AG09319 (cell line): ENCODE measurements at regions not wholly inside any gene's neighbourhood (a gene's known extent, or its start where the extent isn't known, plus 50 kb on each side); places are given as distances from the start of the nearest gene placed in this dataset.

Source experiments
- DNase-seq: peaks from one replicate; pipeline ENCODE4 v3.0.0-alpha.2; 2010; ENCODE audit warnings: low read depth; ENCODE audit errors: extremely low read depth
- TF ChIP-seq, protein P1 (sequence below): IDR thresholded peaks from 2 replicates; pipeline ENCODE4 v1.5.1; 2011; ENCODE audit warnings: low read depth, mild to moderate bottlenecking, inconsistent platforms, low read length, moderate library complexity

- TF ChIP-seq, protein P1, sequence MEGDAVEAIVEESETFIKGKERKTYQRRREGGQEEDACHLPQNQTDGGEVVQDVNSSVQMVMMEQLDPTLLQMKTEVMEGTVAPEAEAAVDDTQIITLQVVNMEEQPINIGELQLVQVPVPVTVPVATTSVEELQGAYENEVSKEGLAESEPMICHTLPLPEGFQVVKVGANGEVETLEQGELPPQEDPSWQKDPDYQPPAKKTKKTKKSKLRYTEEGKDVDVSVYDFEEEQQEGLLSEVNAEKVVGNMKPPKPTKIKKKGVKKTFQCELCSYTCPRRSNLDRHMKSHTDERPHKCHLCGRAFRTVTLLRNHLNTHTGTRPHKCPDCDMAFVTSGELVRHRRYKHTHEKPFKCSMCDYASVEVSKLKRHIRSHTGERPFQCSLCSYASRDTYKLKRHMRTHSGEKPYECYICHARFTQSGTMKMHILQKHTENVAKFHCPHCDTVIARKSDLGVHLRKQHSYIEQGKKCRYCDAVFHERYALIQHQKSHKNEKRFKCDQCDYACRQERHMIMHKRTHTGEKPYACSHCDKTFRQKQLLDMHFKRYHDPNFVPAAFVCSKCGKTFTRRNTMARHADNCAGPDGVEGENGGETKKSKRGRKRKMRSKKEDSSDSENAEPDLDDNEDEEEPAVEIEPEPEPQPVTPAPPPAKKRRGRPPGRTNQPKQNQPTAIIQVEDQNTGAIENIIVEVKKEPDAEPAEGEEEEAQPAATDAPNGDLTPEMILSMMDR: no peak
- no peak for DNase-seq
These were observed 537.6 kb downstream of the EFNB2 start for GRCh38 chr13:105997581-105998550.

- TF ChIP-seq, protein P1: no peak
- no peak for DNase-seq
These were observed 539.0 kb downstream of the EFNB2 start for GRCh38 chr13:105996391-105997025.

DNA sequence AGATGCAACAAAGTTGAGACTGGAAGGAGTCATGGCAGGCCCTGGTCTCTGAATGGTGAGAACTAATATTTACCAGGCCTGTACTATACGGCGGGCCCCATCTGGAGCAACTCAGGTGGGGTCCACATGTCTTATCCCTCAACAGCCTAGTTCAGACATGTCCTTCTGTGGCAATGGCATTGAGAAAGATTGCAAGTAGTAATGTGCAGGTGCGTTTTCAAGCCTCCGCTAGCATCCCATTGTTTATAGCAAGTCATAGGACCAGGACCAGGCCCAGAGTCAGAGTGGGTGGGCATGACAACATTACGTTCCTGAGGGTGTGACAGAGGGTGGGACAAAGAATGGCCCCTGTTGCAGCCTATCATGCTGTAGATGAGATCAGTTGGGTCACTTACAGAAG is 541.1 kb downstream of the EFNB2 start:
- DNase-seq: no peak
- TF ChIP-seq, protein P1: no peak

- no peak for DNase-seq
- TF ChIP-seq, protein P1: no peak
These were observed 543.7 kb downstream of the EFNB2 start for GRCh38 chr13:105991622-105992277.

GRCh38 chr13:105991131-105991530 is 544.3 kb downstream of the EFNB2 start:
- no peak for DNase-seq

GRCh38 chr13:105990256-105990958 is 545.1 kb downstream of the EFNB2 start:
- no peak for DNase-seq

More at GRCh38 chr13:105991131-105991530, 544.3 kb downstream of the EFNB2 start:
- TF ChIP-seq, protein P1: no peak

More at GRCh38 chr13:105990256-105990958, 545.1 kb downstream of the EFNB2 start:
- TF ChIP-seq, protein P1: no peak
